ENCODE measurements at regions not wholly inside any gene's neighbourhood (a gene's known extent, or its start where the extent isn't known, plus 50 kb on each side); places are given as distances from the start of the nearest gene placed in this dataset.
"Not testable (repeated sequence)": the region's sequence is repeated elsewhere in the genome, so short reads cannot be mapped to it uniquely, and the experiment has no call there.

DNA sequence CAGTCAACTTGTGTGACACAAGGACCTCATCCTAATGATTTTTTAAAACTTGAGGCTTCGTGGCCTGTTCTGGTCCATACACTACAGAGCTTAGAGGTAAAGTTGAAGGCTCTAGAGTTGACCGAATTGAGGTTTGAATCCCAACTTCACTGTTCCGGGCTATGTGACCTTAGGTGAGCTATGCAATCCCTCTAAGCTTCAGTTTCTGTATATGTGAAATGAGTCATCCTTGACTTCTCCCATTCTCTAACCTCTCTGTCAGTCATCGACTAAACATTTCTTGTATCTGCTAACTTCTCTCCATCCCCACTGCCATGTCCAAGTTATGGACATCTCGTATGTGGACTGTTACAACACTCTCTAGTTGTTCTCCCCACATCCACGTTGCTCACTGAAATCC is 178.2 kb upstream of the TMEM45B start:
- no peak for DNase-seq (ENCODE audit: low read depth in 2 of 2)

DNA sequence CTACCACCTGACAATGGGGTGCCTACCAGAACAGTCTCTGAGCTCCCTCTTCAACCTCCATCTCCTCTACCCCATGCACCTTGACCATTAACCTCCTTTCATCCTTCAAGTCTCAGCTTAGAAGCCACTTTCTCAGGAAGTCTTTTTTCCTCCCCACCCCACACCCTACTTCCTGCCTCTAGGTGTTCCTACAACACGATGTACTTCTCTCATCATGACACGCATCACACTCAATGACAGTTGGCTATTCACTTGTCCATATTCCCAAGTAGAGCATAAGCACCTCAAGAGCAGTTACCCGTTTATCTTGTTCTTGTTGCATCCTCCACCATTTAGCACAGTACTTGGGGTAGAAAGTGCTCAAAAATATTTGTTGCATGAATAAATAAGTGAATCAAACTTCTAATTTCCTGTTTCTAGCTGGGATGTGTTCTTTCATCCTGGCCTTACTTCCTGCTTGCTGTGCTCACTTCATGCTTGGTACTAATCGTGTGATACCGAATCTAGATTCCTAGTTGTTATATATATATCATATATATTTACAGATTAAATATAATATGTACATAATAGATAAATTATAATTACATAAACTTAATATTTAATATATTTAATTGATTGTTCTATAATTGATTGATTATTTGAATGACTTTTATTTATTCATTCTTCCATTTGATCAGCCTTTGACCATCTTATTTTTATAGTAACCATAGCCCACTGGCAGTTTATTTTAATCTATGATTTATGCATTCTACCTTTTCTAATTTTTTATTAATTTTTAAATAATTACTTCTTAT is 177.5 kb upstream of the TMEM45B start:
- no peak for DNase-seq (ENCODE audit: low read depth in 2 of 2)

- DNase-seq (ENCODE audit: low read depth in 2 of 2), result peak in 1 of 2 experiments; percentile 22
Observed at GRCh38 chr11:129639300-129639699, 176.3 kb upstream of the TMEM45B start.

DNA sequence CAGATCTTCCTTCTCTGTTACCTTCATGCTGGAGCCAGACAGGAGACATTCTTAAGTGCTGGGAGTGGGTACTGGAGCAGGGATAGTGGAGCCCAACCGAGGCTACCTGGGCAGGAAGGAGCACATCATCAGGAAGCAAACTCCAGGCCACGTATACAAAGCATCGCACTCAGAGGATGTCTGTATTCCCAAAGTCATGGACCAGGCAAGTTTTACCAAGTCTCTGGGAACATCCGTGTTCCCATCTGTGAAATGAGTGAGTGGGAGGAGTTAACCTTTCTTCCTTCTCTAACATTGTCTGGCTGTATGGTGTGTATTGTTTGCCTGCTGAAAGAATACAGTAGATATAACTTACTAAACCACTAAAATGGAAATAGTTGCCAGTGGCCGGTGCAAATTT is 175.0 kb upstream of the TMEM45B start:
- DNase-seq (ENCODE audit: low read depth in 2 of 2), result no peak

GRCh38 chr11:129643031-129643721 is 172.5 kb upstream of the TMEM45B start:
- DNase-seq (ENCODE audit: low read depth in 2 of 2), result no peak

DNA sequence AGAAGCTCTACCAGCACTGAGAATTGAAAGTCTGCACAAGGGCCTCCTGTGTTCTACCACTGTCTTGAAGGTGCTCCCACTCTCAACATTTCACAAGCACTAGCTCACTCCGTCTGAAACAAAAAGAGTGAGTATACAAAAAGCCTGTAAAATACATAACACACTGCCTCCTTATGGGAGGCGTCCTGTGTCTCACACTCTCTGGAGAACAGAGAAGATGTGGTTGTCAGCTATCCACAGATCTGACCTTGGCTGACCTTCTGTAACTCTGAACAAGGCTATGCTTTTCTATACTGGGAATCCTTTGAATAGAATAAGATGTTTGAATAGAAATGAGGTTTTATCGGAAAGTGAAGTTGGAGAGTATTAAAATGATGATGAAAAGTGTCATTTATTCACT is 171.3 kb upstream of the TMEM45B start:
- DNase-seq (ENCODE audit: low read depth in 2 of 2), result no peak

- no peak for DNase-seq (ENCODE audit: low read depth in 2 of 2)
Observed at GRCh38 chr11:129645943-129646342, 169.7 kb upstream of the TMEM45B start.

DNA sequence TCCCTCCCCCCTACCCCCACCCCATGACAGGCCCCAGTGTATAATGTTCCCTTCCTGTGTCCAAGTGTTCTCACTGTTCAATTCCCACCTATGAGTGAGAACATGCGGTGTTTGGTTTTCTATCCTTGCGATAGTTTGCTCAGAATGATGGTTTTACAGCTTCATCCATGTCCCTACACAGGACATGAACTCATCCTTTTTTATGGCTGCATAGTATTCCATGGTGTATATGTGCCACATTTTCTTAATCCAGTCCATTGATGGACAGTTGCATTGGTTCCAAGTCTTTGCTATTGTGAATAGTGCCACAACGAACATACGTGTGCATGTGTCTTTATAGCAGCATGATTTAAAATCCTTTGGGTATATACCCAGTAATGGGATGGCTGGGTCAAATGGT is 165.6 kb upstream of the TMEM45B start:
- not testable (repeated sequence) for DNase-seq (ENCODE audit: low read depth in 2 of 2)

DNA sequence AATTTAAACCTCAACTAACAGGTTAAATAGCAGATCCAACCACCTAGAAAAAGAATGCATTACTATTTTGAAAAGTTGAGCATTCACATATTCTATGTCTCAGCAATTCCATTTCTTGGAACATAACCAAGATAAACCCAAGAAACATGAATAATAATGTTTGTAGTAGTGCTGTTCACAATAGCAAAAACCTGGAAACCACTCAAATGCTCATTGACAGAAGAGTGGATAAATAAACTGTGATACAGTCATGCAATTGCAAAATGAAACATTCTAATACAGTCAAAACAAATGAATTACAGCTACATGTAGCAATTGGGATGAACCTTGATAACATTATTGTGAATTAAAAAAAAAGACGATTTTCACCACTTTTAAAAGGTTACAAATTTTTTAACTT is 162.8 kb upstream of the TMEM45B start:
- DNase-seq (ENCODE audit: low read depth in 2 of 2), result no peak

GRCh38 chr11:129655247-129655832 is 160.3 kb upstream of the TMEM45B start:
- DNase-seq (ENCODE audit: low read depth in 2 of 2), result no peak

DNA sequence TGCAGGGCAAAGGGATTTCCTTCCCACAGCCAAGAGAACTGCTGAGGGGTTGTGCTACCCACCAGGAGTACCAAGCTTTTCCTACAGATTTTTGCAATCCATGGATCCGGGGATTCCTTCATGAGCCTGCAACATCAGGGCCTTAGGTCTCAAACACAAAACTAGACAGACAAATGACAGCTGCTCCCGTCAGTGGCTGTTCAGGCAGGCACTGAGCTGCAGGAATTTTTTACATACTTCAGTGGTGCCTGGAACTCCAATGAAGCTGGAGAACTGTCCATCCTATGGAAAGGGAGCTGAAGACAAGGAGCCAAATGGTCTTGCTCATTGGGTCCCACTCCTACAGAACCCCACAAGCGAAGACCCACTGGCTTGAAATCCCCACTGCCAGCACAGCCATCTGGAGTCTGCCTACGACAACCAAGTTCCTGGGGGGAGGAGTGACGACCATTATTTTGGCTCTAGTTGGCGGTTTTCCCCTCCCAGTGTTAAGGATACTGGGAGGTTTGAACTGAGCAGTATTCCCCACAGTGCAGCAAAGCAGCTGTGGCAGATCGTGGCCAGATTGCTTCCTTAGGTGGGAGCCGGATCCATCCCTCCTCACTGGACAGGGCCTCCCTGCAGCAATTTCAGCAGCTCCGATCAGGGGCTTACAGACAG is 157.7 kb upstream of the TMEM45B start:
- no peak for DNase-seq (ENCODE audit: low read depth in 2 of 2)

- no peak for DNase-seq (ENCODE audit: low read depth in 2 of 2)
Observed at GRCh38 chr11:129658526-129658867, 157.2 kb upstream of the TMEM45B start.

- no peak for DNase-seq (ENCODE audit: low read depth in 2 of 2)
Observed at GRCh38 chr11:129680907-129681306, 134.7 kb upstream of the TMEM45B start.

GRCh38 chr11:129681344-129682114 is 134.1 kb upstream of the TMEM45B start:
- DNase-seq (ENCODE audit: low read depth in 2 of 2), result no peak

DNA sequence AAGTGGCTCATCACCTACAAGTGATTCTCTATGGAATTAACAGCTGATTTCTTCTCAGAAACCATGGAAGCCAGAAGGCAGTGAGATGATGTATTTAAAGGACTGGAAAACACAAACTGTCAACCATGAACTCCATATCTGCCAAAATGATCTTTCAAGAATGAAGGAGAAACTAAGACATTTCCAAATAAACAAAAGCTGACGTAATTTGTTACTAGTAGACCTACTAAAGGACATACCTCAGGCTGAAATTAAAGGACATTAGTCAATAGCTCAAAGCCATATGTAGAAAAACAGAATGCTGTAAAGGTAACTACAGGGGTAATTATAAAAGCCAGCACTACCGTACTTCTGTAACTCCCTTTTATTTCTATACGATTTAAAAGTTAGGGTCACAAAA is 129.4 kb upstream of the TMEM45B start:
- DNase-seq (ENCODE audit: low read depth in 2 of 2), result no peak

DNA sequence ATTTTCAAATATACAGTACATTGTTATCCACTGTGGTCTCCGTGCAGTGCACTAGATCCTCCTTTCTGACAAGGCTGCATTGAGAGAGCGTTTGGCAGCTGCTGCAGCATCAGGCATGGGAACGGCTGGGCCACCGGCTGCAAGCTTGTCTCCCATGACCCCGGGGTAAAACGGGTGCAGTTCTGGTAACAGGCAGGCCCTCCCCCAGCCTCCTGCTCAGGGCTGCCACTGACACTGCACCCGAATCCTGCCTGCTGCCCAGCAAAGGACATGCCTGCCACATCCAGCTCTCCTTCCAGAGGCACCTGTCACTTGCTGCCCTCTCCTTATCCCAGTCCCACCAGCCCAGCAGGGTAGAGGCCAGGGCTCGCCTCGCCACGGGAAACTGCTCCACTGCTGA is 124.5 kb upstream of the TMEM45B start:
- DNase-seq (ENCODE audit: low read depth in 2 of 2), result no peak

GRCh38 chr11:129694538-129694937 is 121.1 kb upstream of the TMEM45B start:
- no peak for DNase-seq (ENCODE audit: low read depth in 2 of 2)

DNA sequence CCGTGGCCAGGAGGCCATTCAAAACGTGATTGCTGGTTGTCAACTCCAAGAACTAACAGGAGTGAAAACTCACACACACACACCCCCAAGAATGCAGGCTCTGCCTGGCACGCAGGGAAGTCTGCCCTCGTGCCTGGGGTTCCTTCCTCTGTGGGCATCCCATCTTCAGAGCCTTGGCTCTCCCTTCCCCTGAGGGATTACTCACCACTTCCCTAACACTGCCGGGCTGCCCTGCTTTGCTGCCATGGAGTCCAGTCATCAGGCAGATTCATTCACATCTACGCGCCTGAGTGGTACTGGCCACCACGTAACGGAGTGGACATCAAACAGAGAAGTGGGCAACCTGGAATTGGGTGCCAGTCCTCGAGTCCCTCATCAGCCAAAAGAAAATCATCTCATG is 120.7 kb upstream of the TMEM45B start:
- DNase-seq (ENCODE audit: low read depth in 2 of 2), result no peak

- DNase-seq (ENCODE audit: low read depth in 2 of 2), result peak; percentile 57 to 66
Observed at GRCh38 chr11:129695571-129696308, 119.9 kb upstream of the TMEM45B start.

DNA sequence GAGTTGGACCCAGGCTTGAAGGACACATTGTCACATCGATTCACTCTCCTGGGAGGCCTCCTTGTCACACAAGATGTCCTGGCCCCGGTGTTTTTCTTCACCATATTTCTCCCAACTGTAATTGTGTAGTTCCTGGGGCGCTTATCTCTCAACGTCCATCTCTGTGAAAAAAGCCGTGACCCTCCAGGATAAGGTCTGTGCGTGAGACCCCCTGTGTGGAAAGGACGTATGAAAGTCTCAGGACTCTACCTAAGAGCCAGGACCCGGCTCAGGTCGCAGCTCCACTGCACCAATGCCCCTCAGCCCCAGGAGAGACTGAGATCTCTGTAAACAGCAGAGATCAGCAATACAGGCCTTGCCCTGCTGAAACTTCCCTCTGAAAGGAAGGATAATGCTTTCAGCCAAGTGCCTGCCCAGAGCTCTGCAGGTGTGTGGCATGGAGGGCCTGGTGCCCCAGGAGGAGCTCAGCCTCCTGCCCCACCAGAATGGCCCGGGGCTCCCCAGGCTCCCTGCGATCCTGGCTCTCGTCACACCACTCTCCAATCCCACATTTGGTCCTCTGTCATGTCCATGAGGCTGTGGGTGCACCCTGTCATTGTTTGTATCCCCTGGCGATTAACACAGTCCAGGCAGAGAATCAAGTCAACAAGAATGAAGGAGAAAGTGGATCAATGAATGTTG is 119.2 kb upstream of the TMEM45B start:
- DNase-seq (ENCODE audit: low read depth in 2 of 2), result no peak

GRCh38 chr11:129698212-129698611 is 117.4 kb upstream of the TMEM45B start:
- no peak for DNase-seq (ENCODE audit: low read depth in 2 of 2)
